ENCODE measurements at regions not wholly inside any gene's neighbourhood (a gene's known extent, or its start where the extent isn't known, plus 50 kb on each side); places are given as distances from the start of the nearest gene placed in this dataset.

GRCh38 chr2:74755386-74755785 lies 78.5 kb upstream of the HK2 start:
- H3K36me3 ChIP-seq (ENCODE audit: control insufficient read depth, insufficient read depth, low read length) = no peaks in the 10 kb centered on the region
- ATAC-seq = no peak
- H3K4me1 ChIP-seq (ENCODE audit: control insufficient read depth, insufficient read depth, low read length) = no peaks in the 10 kb centered on the region
- TF ChIP-seq TCF7L2 (IDR thresholded peaks at IDR 0.05; ENCODE audit: low read depth, low read length) (no peak), CTCF (IDR thresholded peaks at IDR 0.05) (no peak), POLR2AphosphoS5 (IDR thresholded peaks at IDR 0.05; ENCODE audit: low read depth, low read length) (no peak), SIN3A (IDR thresholded peaks at IDR 0.05; ENCODE audit: borderline replicate concordance, insufficient read depth, low read depth, low read length) (no peak), REST (IDR thresholded peaks at IDR 0.05; ENCODE audit: insufficient read depth in 1 of 2, low read depth in 2 of 2, low read length in 1 of 2) (no peak)
- CTCF ChIA-PET = no interaction called here
- no peak overlapping the region for H3K4me3 ChIP-seq (ENCODE audit: low read depth in 2 of 2, low read length in 2 of 2)
- in situ Hi-C loops (cut with HindIII; ENCODE audit: low pct_unique_long_range_greater_than_20kb, low sequenced_read_pairs) = no loop called here
- intact Hi-C loops (cut with micrococcal nuclease; ENCODE audit: unreplicated experiment) = no loop called here
- no peaks in the 10 kb centered on the region for H3K9me3 ChIP-seq (ENCODE audit: control insufficient read depth, insufficient read depth, low read depth, low read length)
- no peak overlapping the region for H3K27ac ChIP-seq (ENCODE audit: low read length)
- H3K27me3 ChIP-seq (ENCODE audit: control insufficient read depth, insufficient read depth, low read length) = no peaks in the 10 kb centered on the region; the same call in 1 of the 2 replicates
- POLR2A ChIA-PET = no interaction called here
- BruUV-seq (replicated peaks) = no TSS peak
- DNase-seq (ENCODE audit: low read depth, low spot score) = no peak

- no peaks in the 10 kb centered on the region for H3K4me1 ChIP-seq (ENCODE audit: control insufficient read depth, insufficient read depth, low read length)
- TF ChIP-seq POLR2AphosphoS5 (IDR thresholded peaks at IDR 0.05; ENCODE audit: low read depth, low read length) = no peak
- no peak for TF ChIP-seq SIN3A (IDR thresholded peaks at IDR 0.05; ENCODE audit: borderline replicate concordance, insufficient read depth, low read depth, low read length)
- TF ChIP-seq REST (IDR thresholded peaks at IDR 0.05; ENCODE audit: insufficient read depth in 1 of 2, low read depth in 2 of 2, low read length in 1 of 2) = no peak
- TF ChIP-seq TCF7L2 (IDR thresholded peaks at IDR 0.05; ENCODE audit: low read depth, low read length) = no peak
- no peak for TF ChIP-seq CTCF (IDR thresholded peaks at IDR 0.05)
- H3K9me3 ChIP-seq (ENCODE audit: control insufficient read depth, insufficient read depth, low read depth, low read length) = no peaks in the 10 kb centered on the region
- H3K27me3 ChIP-seq (ENCODE audit: control insufficient read depth, insufficient read depth, low read length) = no peaks in the 10 kb centered on the region; the same call in 1 of the 2 replicates
- POLR2A ChIA-PET = no interaction called here
- ATAC-seq (no peak), DNase-seq (ENCODE audit: low read depth, low spot score) (no peak)
- in situ Hi-C loops (cut with HindIII; ENCODE audit: low pct_unique_long_range_greater_than_20kb, low sequenced_read_pairs) (no loop called here), intact Hi-C loops (cut with micrococcal nuclease; ENCODE audit: unreplicated experiment) (no loop called here)
- no peaks in the 10 kb centered on the region for H3K36me3 ChIP-seq (ENCODE audit: control insufficient read depth, insufficient read depth, low read length)
- no peak overlapping the region for H3K27ac ChIP-seq (ENCODE audit: low read length)
- no TSS peak for BruUV-seq (replicated peaks)
- CTCF ChIA-PET = no interaction called here
- no peak overlapping the region for H3K4me3 ChIP-seq (ENCODE audit: low read depth in 2 of 2, low read length in 2 of 2)
Observed at GRCh38 chr2:74756356-74756890, 77.5 kb upstream of the HK2 start.
